ENCODE measurements at regions not wholly inside any gene's neighbourhood (a gene's known extent, or its start where the extent isn't known, plus 50 kb on each side); places are given as distances from the start of the nearest gene placed in this dataset.

DNA sequence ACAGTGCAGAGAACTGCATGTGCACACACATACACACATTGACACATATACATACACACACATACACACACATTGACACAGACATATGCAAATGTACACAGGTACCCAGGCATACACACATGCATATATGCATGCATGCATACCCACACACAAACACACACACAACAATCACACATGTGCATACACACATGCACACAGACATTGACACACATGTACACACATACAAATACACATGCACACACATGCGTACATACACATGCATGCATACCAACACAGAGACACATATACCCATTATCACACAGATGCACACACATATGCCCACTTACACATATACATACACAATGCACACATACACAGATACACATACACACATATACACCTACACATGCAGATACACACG, 299.6 kb upstream of the ADCY2 start:
- no peak overlapping the region for H3K4me3 ChIP-seq (ENCODE audit: low read length)
- no peak overlapping the region for H3K27ac ChIP-seq (ENCODE audit: low read depth, low read length)
- no peaks in the 10 kb centered on the region for H3K4me1 ChIP-seq (ENCODE audit: control insufficient read depth, insufficient read depth, low read length)
- DNase-seq, result no peak
- Mint-ChIP-seq H3K4me3 (no peak overlapping the region), H3K9me3 (no peaks in the 10 kb centered on the region), H3K36me3 (ENCODE audit: low read depth) (no peaks in the 10 kb centered on the region), H3K27me3 (ENCODE audit: insufficient read depth) (peaks cover 3% of the 10 kb centered on the region), H3K27ac (no peak overlapping the region), H3K4me1 (no peaks in the 10 kb centered on the region)
- WGBS, 2 experiments (ENCODE audit: insufficient coverage in 1 of 2, insufficient read length in 1 of 2), result 88 to 92% methylated on average over 1 to 2 of the region's 2 CpGs
- no peak overlapping the region for H3K9ac ChIP-seq (ENCODE audit: extremely low read depth, low read length, poor library complexity, severe bottlenecking)
- TF ChIP-seq, protein P1, sequence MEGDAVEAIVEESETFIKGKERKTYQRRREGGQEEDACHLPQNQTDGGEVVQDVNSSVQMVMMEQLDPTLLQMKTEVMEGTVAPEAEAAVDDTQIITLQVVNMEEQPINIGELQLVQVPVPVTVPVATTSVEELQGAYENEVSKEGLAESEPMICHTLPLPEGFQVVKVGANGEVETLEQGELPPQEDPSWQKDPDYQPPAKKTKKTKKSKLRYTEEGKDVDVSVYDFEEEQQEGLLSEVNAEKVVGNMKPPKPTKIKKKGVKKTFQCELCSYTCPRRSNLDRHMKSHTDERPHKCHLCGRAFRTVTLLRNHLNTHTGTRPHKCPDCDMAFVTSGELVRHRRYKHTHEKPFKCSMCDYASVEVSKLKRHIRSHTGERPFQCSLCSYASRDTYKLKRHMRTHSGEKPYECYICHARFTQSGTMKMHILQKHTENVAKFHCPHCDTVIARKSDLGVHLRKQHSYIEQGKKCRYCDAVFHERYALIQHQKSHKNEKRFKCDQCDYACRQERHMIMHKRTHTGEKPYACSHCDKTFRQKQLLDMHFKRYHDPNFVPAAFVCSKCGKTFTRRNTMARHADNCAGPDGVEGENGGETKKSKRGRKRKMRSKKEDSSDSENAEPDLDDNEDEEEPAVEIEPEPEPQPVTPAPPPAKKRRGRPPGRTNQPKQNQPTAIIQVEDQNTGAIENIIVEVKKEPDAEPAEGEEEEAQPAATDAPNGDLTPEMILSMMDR (conservative IDR thresholded peaks at IDR 0.05), result no peak
- H3K36me3 ChIP-seq (ENCODE audit: control insufficient read depth, insufficient read depth, low read length), result no peaks in the 10 kb centered on the region
- H3K9me3 ChIP-seq (ENCODE audit: control insufficient read depth, low read length), result no peaks in the 10 kb centered on the region
- H3K27me3 ChIP-seq (ENCODE audit: control insufficient read depth, insufficient read depth, low read length, poor library complexity, severe bottlenecking), result no peaks in the 10 kb centered on the region

DNA sequence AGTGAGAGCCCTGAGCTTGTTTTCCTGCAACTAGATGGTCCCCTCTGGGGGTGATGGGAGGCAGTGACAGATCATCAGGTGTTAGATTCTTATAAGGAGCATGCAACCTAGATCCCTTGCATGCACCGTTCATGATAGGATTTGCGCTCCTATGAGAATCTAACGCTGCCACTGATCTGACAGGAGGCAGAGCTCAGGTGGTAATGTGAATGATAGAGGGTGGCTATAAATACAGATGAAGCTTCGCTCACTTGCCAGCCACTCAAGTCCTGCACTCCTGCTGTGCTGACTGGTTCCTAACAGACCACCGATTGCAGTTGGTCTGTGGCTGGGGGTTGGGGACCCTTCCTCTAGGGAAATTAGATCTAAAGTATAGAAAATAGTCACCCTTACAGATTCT, 290.6 kb upstream of the ADCY2 start:
- no peak overlapping the region for H3K9ac ChIP-seq (ENCODE audit: extremely low read depth, low read length, poor library complexity, severe bottlenecking)
- no peaks in the 10 kb centered on the region for H3K36me3 ChIP-seq (ENCODE audit: control insufficient read depth, insufficient read depth, low read length)
- DNase-seq, result no peak
- Mint-ChIP-seq H3K4me3 (no peak overlapping the region), H3K36me3 (ENCODE audit: low read depth) (no peaks in the 10 kb centered on the region), H3K27ac (no peak overlapping the region), H3K4me1 (no peaks in the 10 kb centered on the region), H3K27me3 (ENCODE audit: insufficient read depth) (no peaks in the 10 kb centered on the region), H3K9me3 (no peaks in the 10 kb centered on the region)
- H3K4me3 ChIP-seq (ENCODE audit: low read length), result no peak overlapping the region
- no peaks in the 10 kb centered on the region for H3K27me3 ChIP-seq (ENCODE audit: control insufficient read depth, insufficient read depth, low read length, poor library complexity, severe bottlenecking)
- no peak overlapping the region for H3K27ac ChIP-seq (ENCODE audit: low read depth, low read length)
- H3K9me3 ChIP-seq (ENCODE audit: control insufficient read depth, low read length), result no peaks in the 10 kb centered on the region
- H3K4me1 ChIP-seq (ENCODE audit: control insufficient read depth, insufficient read depth, low read length), result no peaks in the 10 kb centered on the region
- TF ChIP-seq, protein P1 (conservative IDR thresholded peaks at IDR 0.05), result no peak
- 82% methylated on average over 5 of the region's 5 CpGs; no CpG with 5 or more reads in 1 of the 2 experiments for WGBS, 2 experiments (ENCODE audit: insufficient coverage in 1 of 2, insufficient read length in 1 of 2)

DNA sequence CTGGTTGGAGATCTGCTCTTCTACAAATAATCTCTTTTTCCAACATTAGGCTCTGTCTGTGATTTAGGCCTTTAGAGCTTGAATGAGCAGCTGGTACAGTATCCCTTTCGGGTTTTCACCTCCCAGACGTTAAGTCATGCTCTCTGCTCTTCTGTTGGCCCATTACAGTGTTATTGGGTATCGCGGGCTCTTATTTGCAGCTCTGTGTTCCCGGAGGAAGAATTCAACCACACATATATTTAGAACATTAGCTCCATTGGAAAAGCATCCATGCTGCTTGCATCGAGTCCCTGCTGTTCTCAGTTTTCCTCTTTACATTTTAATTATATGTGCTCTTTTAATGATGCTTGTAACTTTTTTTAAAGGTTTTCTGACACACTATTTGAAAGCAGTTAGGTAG, 278.0 kb upstream of the ADCY2 start:
- Histone ChIP-seq H3K9ac (ENCODE audit: extremely low read depth, low read length, poor library complexity, severe bottlenecking) (no peak overlapping the region), H3K4me3 (ENCODE audit: low read length) (no peak overlapping the region), H3K4me1 (ENCODE audit: control insufficient read depth, insufficient read depth, low read length) (no peaks in the 10 kb centered on the region), H3K27me3 (ENCODE audit: control insufficient read depth, insufficient read depth, low read length, poor library complexity, severe bottlenecking) (no peaks in the 10 kb centered on the region), H3K9me3 (ENCODE audit: control insufficient read depth, low read length) (no peaks in the 10 kb centered on the region), H3K27ac (ENCODE audit: low read depth, low read length) (no peak overlapping the region), H3K36me3 (ENCODE audit: control insufficient read depth, insufficient read depth, low read length) (no peaks in the 10 kb centered on the region)
- H3K27me3 Mint-ChIP-seq (ENCODE audit: insufficient read depth), result no peaks in the 10 kb centered on the region
- H3K27ac Mint-ChIP-seq, result no peak overlapping the region
- peaks cover 4% of the 10 kb centered on the region for H3K9me3 Mint-ChIP-seq
- no peak overlapping the region for H3K4me3 Mint-ChIP-seq
- no peaks in the 10 kb centered on the region for H3K36me3 Mint-ChIP-seq (ENCODE audit: low read depth)
- no peak for DNase-seq
- TF ChIP-seq, protein P1 (conservative IDR thresholded peaks at IDR 0.05), result no peak
- H3K4me1 Mint-ChIP-seq, result no peaks in the 10 kb centered on the region
- WGBS, 2 experiments (ENCODE audit: insufficient coverage in 1 of 2, insufficient read length in 1 of 2), result 85 to 90% methylated on average over 2 to 5 of the region's 6 CpGs

Measured in endodermal cell (in vitro differentiated cells).